GM18511 (cell line): ENCODE measurements at regions not wholly inside any gene's neighbourhood (a gene's known extent, or its start where the extent isn't known, plus 50 kb on each side); places are given as distances from the start of the nearest gene placed in this dataset.

Source experiments
- ATAC-seq: cut with Tn5 transposase; IDR thresholded peaks from one replicate; pipeline ENCODE4 v1.9.1; 2021; ENCODE audit warnings: mild to moderate bottlenecking, moderate library complexity; ENCODE audit not compliant: unreplicated experiment

GRCh38 chr5:2027790-2028189 is 145.1 kb upstream of the IRX4 start:
- no peak for ATAC-seq

- no peak for ATAC-seq
These were observed 142.4 kb upstream of the IRX4 start for GRCh38 chr5:2024986-2025721.

- no peak for ATAC-seq
These were observed 140.5 kb upstream of the IRX4 start for GRCh38 chr5:2023196-2023595.

- no peak for ATAC-seq
These were observed 139.7 kb upstream of the IRX4 start for GRCh38 chr5:2022436-2022835.

GRCh38 chr5:2021484-2022176 is 138.9 kb upstream of the IRX4 start:
- ATAC-seq: no peak

GRCh38 chr5:2020730-2021129 is 138.0 kb upstream of the IRX4 start:
- no peak for ATAC-seq

- ATAC-seq: no peak
These were observed 137.0 kb upstream of the IRX4 start for GRCh38 chr5:2019716-2020115.

- ATAC-seq: no peak
These were observed 135.6 kb upstream of the IRX4 start for GRCh38 chr5:2018390-2018724.

GRCh38 chr5:2017540-2018389 is 135.0 kb upstream of the IRX4 start:
- peak; percentile 67 for ATAC-seq

GRCh38 chr5:2015961-2016360 is 133.2 kb upstream of the IRX4 start:
- ATAC-seq: no peak

GRCh38 chr5:2015124-2015848 is 132.6 kb upstream of the IRX4 start:
- ATAC-seq: no peak

- ATAC-seq: no peak
These were observed 131.4 kb upstream of the IRX4 start for GRCh38 chr5:2014058-2014610.

GRCh38 chr5:2013301-2014057 is 130.8 kb upstream of the IRX4 start:
- no peak for ATAC-seq

- ATAC-seq: no peak
These were observed 130.2 kb upstream of the IRX4 start for GRCh38 chr5:2012885-2013284.

- ATAC-seq: no peak
These were observed 129.0 kb upstream of the IRX4 start for GRCh38 chr5:2011481-2012411.

- no peak for ATAC-seq
These were observed 128.2 kb upstream of the IRX4 start for GRCh38 chr5:2010940-2011339.

GRCh38 chr5:2009986-2010914 is 127.5 kb upstream of the IRX4 start:
- ATAC-seq: no peak
